HEK293 (cell line): ENCODE measurements at regions not wholly inside any gene's neighbourhood (a gene's known extent, or its start where the extent isn't known, plus 50 kb on each side); places are given as distances from the start of the nearest gene placed in this dataset.

Experiments used
- SALL2 ChIP-seq: fragments of 450-650 bp; formaldehyde crosslinking; IDR thresholded peaks from 2 replicates; pipeline ENCODE4 v1.5.0; 2017; ENCODE audit warnings: missing biosample characterization, mild to moderate bottlenecking, missing genetic modification characterization, borderline replicate concordance
- ZFP41 ChIP-seq: fragments of 450-650 bp; formaldehyde crosslinking; IDR thresholded peaks from 2 replicates; pipeline ENCODE4 v1.5.1; 2016; ENCODE audit warnings: missing biosample characterization, missing genetic modification characterization, borderline replicate concordance
- ZNF132 ChIP-seq: fragments of 450-650 bp; formaldehyde crosslinking; IDR thresholded peaks from 2 replicates; pipeline ENCODE4 v1.5.1; 2017; ENCODE audit warnings: missing biosample characterization, missing genetic modification characterization, borderline replicate concordance
- ZNF202 ChIP-seq: fragments of 450-650 bp; formaldehyde crosslinking; IDR thresholded peaks from 2 replicates; pipeline ENCODE4 v1.5.1; 2016; ENCODE audit warnings: missing biosample characterization, missing genetic modification characterization, borderline replicate concordance
- ZNF274 ChIP-seq, 2 experiments: fragments of 200-500 bp in 1 of 2; fragments of 450-650 bp in 1 of 2; sonication (Bioruptor generic) in 1 of 2; formaldehyde crosslinking in 1 of 2; IDR thresholded peaks; 2 replicates each; pipeline versions ENCODE4 v1.5.1 to v1.6.1; 2014 to 2016; ENCODE audit warnings: borderline replicate concordance in 1 of 2, inconsistent platforms in 1 of 2, low read length in 1 of 2, missing biosample characterization in 1 of 2, missing genetic modification characterization in 1 of 2
- TF ChIP-seq, protein P1 (sequence below): fragments of 450-650 bp; formaldehyde crosslinking; IDR thresholded peaks from 2 replicates; pipeline ENCODE4 v1.5.1; 2017; ENCODE audit warnings: missing biosample characterization, missing genetic modification characterization

DNA sequence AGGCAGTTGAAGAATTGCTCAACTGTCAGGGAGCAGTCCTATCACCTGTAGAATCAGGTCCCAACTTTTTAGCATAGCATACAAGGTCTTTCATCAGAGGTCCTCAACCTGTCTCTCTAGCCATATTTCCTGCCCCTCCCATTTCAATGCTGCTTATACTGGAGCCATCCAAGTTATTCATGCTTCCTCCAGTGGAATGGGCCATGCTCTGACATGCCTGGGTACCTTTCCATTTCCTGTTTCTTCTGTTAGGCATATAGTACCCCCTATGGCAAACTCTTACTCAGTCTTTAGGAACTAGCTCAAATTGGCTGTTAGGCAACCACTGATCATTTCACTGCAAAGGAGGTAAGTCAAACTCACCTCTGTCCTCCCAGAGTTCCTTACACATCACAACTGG, 51.0 kb upstream of the ABCA12 start:
- TF ChIP-seq, protein P1, sequence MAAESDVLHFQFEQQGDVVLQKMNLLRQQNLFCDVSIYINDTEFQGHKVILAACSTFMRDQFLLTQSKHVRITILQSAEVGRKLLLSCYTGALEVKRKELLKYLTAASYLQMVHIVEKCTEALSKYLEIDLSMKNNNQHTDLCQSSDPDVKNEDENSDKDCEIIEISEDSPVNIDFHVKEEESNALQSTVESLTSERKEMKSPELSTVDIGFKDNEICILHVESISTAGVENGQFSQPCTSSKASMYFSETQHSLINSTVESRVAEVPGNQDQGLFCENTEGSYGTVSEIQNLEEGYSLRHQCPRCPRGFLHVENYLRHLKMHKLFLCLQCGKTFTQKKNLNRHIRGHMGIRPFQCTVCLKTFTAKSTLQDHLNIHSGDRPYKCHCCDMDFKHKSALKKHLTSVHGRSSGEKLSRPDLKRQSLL (tag by site-specific recombination), result no peak
- TF ChIP-seq ZNF132 (tag by site-specific recombination) (no peak), SALL2 (tag by site-specific recombination) (no peak), ZFP41 (tag by site-specific recombination) (no peak), ZNF202 (no peak), ZNF274 (IDR thresholded peaks at IDR 0.05; ENCODE audit: low read length) (no peak), ZNF274 (tag by site-specific recombination; IDR thresholded peaks at IDR 0.05; ENCODE audit: borderline replicate concordance) (no peak)
